HepG2 (cell line): ENCODE measurements at regions not wholly inside any gene's neighbourhood (a gene's known extent, or its start where the extent isn't known, plus 50 kb on each side); places are given as distances from the start of the nearest gene placed in this dataset.

Source experiments
- ATAC-seq: fragments of 200-7000 bp; cut with Tn5 transposase; 3 replicates; pipeline ENCODE4 v1.9.1; 2020; ENCODE audit warnings: mild to moderate bottlenecking, moderate library complexity
- BruUV-seq: library from RNA; stranded (reverse); fragments of 400-500 nt; replicated peaks from 2 replicates; lab custom pipeline; 2021; lab: Mats Ljungman, UMichigan
- CTCF ChIA-PET: fragments of 300-600 bp; formaldehyde crosslinking; extraction: SDS; loops from one replicate; lab custom pipeline; 2021; ENCODE audit warnings: low total read pairs, inconsistent platforms, low intra/inter-chr PET ratio; lab: Yijun Ruan, JAX
- POLR2A ChIA-PET: fragments of 350-600 bp; sonication (Branson Sonifier 250); formaldehyde crosslinking; loops from one replicate; lab custom pipeline; 2020; ENCODE audit warnings: antibody characterized with exemption, inconsistent platforms; lab: Yijun Ruan, JAX
- DNase-seq: peaks from one replicate; pipeline ENCODE4 v3.0.0-alpha.2; 2015; ENCODE audit warnings: low spot score
- FAIRE-seq: peaks from 3 replicates; lab custom pipeline; 2011; peaks lifted over from hg19 to GRCh38; lab: Jason Lieb, UNC
- H2AFZ ChIP-seq: one replicate; pipeline ENCODE4 v1.6.1; 2011; ENCODE audit warnings: low read length, inconsistent platforms
- H3K27ac ChIP-seq: fragments of 300-600 bp; 3 replicates; pipeline ENCODE4 v1.8.0; 2011; ENCODE audit warnings: mixed run types, mild to moderate bottlenecking, mixed read lengths, low read length, inconsistent platforms; ENCODE audit not compliant: insufficient read depth; ENCODE audit errors: extremely low read length
- H3K27me3 ChIP-seq, 2 experiments: fragments of 200-600 bp in 1 of 2; 2 replicates in 1 of 2; 3 replicates in 1 of 2; pipeline versions ENCODE4 v1.6.0 to v1.8.0; 2011; ENCODE audit warnings: low read length in 2 of 2, mild to moderate bottlenecking in 2 of 2, moderate library complexity in 2 of 2, inconsistent platforms in 1 of 2; ENCODE audit not compliant: insufficient read depth in 2 of 2, control insufficient read depth in 1 of 2
- H3K36me3 ChIP-seq, 2 experiments: fragments of 200-600 bp in 1 of 2; replicated peaks in 1 of 2; 2 replicates in 1 of 2; 3 replicates in 1 of 2; pipeline versions ENCODE4 v1.5.1 to v1.8.0; 2011; ENCODE audit warnings: low read length in 2 of 2, inconsistent platforms in 1 of 2; ENCODE audit not compliant: insufficient read depth in 2 of 2, control insufficient read depth in 1 of 2
- H3K4me1 ChIP-seq: 2 replicates; pipeline ENCODE4 v1.5.1; 2012; ENCODE audit warnings: low read length, inconsistent platforms; ENCODE audit not compliant: insufficient read depth
- H3K4me2 ChIP-seq: 2 replicates; pipeline ENCODE4 v1.6.0; 2011; ENCODE audit warnings: low read depth, low read length, inconsistent platforms
- H3K4me3 ChIP-seq, 3 experiments: fragments of 200-600 bp in 1 of 3; sonication (generic), shearing (Covaris generic) in 1 of 3; replicated peaks in 1 of 3; 2 replicates each; pipeline ENCODE4 v1.5.1; 2011 to 2016; ENCODE audit warnings: low read length in 3 of 3, inconsistent platforms in 2 of 3, low read depth in 2 of 3, mild to moderate bottlenecking in 2 of 3, control low read depth in 1 of 3, mixed read lengths in 1 of 3; ENCODE audit not compliant: insufficient read depth in 1 of 3
- H3K79me2 ChIP-seq: one replicate; pipeline ENCODE4 v1.6.1; 2011; ENCODE audit warnings: low read length, inconsistent platforms; ENCODE audit not compliant: insufficient read depth
- H3K9ac ChIP-seq: 2 replicates; pipeline ENCODE4 v1.6.0; 2011; ENCODE audit warnings: mild to moderate bottlenecking, low read depth, low read length, inconsistent platforms; ENCODE audit not compliant: insufficient read depth
- H3K9me3 ChIP-seq: 2 replicates; pipeline ENCODE4 v1.5.1; 2012; ENCODE audit warnings: mild to moderate bottlenecking, low read length
- H4K20me1 ChIP-seq: 2 replicates; pipeline ENCODE4 v1.6.0; 2011; ENCODE audit warnings: inconsistent platforms, mild to moderate bottlenecking, low read length, moderate library complexity; ENCODE audit not compliant: insufficient read depth
- FOXC1 ChIP-seq: sonication (generic); formaldehyde crosslinking; IDR thresholded peaks from 2 replicates; pipeline ENCODE4 v1.8.0; 2022; ENCODE audit warnings: mild to moderate bottlenecking, missing genetic modification reagents, borderline replicate concordance
- RAD51 ChIP-seq: fragments of 450-650 bp; IDR thresholded peaks from 2 replicates; pipeline ENCODE4 v1.6.1; 2016; ENCODE audit warnings: borderline replicate concordance
- ZEB1 ChIP-seq: IDR thresholded peaks from 2 replicates; pipeline ENCODE4 v1.6.1; 2012; ENCODE audit warnings: mild to moderate bottlenecking, low read depth, inconsistent platforms; ENCODE audit not compliant: insufficient replicate concordance
- ZNF761 ChIP-seq: sonication (generic); formaldehyde crosslinking; conservative IDR thresholded peaks from 2 replicates; pipeline ENCODE4 v1.4.0; 2020; ENCODE audit warnings: mild to moderate bottlenecking, missing genetic modification reagents
- ZNF782 ChIP-seq: sonication (generic); formaldehyde crosslinking; IDR thresholded peaks from 2 replicates; pipeline ENCODE4 v1.4.0; 2020; ENCODE audit warnings: missing genetic modification reagents, mild to moderate bottlenecking, borderline replicate concordance
- WGBS: methylation state at CpG from one replicate; pipeline ENCODE4 v1.1.6; 2017; ENCODE audit warnings: low lambda C conversion rate; 5-methylcytosine and 5-hydroxymethylcytosine counted together
- in situ Hi-C: cut with HindIII; loops from 2 replicates; pipeline ENCODE4 v1.10.0; 2017; ENCODE audit warnings: low pct_unique_long_range_greater_than_20kb; ENCODE audit not compliant: extremely low pct_ligation_motif_present
- intact Hi-C: fragments of 100-400 bp; cut with micrococcal nuclease; formaldehyde crosslinking; loops from one replicate; pipeline ENCODE4 v1.10.0; 2022; ENCODE audit not compliant: unreplicated experiment
- TF ChIP-seq, protein P1 (sequence below): sonication (generic); formaldehyde crosslinking; IDR thresholded peaks from 2 replicates; pipeline ENCODE4 v1.4.0; 2020; ENCODE audit warnings: missing genetic modification reagents, mild to moderate bottlenecking, borderline replicate concordance
- TF ChIP-seq, protein P2 (sequence below): IDR thresholded peaks from 2 replicates; pipeline ENCODE4 v1.6.1; 2016; ENCODE audit warnings: control low read depth

DNA sequence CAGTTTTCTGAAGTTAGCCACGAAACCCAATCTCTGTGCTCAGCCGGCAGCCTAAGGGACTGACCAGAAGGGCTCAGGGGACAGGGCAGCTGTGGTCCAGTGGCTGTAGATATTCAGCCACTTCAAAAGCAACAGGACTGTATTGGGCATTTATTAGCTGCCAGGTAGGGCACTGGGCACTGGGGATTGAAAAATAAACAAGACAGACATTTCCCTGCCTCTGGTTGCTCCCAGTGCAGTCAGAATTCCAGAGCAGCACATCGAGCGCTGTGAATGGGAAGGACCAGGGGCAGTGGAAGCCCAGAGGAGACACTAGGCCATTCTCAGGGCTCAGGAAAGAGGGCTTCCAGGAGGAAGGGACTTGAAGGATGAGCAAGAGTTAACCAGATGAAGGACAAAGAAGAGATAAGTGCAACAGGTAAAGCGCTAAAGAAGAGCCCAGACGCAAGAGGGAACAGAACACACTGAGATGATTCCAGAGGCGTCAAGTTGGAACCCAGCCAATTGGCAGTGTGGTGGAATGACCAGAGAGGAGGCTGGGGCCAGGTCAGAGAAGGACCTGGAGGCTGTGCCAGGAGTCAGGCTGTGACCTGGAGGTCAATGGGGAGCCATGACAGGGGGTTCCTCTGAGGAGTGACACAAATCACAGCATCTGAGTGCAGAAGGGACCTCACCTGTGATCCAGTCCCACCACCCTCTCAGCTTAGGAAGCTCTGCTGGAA lies 122.5 kb upstream of the ZNF618 start:
- H2AFZ ChIP-seq: no peak overlapping the region
- no peaks in the 10 kb centered on the region for H3K9me3 ChIP-seq
- TF ChIP-seq, protein P1, sequence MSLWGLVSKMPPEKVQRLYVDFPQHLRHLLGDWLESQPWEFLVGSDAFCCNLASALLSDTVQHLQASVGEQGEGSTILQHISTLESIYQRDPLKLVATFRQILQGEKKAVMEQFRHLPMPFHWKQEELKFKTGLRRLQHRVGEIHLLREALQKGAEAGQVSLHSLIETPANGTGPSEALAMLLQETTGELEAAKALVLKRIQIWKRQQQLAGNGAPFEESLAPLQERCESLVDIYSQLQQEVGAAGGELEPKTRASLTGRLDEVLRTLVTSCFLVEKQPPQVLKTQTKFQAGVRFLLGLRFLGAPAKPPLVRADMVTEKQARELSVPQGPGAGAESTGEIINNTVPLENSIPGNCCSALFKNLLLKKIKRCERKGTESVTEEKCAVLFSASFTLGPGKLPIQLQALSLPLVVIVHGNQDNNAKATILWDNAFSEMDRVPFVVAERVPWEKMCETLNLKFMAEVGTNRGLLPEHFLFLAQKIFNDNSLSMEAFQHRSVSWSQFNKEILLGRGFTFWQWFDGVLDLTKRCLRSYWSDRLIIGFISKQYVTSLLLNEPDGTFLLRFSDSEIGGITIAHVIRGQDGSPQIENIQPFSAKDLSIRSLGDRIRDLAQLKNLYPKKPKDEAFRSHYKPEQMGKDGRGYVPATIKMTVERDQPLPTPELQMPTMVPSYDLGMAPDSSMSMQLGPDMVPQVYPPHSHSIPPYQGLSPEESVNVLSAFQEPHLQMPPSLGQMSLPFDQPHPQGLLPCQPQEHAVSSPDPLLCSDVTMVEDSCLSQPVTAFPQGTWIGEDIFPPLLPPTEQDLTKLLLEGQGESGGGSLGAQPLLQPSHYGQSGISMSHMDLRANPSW (CRISPR knock-in tag): no peak
- TF ChIP-seq FOXC1 (CRISPR knock-in tag): no peak
- TF ChIP-seq, protein P2, sequence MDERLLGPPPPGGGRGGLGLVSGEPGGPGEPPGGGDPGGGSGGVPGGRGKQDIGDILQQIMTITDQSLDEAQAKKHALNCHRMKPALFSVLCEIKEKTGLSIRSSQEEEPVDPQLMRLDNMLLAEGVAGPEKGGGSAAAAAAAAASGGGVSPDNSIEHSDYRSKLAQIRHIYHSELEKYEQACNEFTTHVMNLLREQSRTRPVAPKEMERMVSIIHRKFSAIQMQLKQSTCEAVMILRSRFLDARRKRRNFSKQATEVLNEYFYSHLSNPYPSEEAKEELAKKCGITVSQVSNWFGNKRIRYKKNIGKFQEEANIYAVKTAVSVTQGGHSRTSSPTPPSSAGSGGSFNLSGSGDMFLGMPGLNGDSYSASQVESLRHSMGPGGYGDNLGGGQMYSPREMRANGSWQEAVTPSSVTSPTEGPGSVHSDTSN (CRISPR knock-in tag): no peak
- no peak for TF ChIP-seq ZNF782
- no peak for TF ChIP-seq ZNF761 (CRISPR knock-in tag)
- no peak for TF ChIP-seq ZEB1
- TF ChIP-seq RAD51: no peak
- 18% methylated on average over 7 of the region's 7 CpGs for WGBS
- no TSS peak for BruUV-seq
- in situ Hi-C loops: no loop called here
- CTCF ChIA-PET: no interaction called here
- DNase-seq (no peak), FAIRE-seq (no peak), ATAC-seq (no peak)
- no peaks in the 10 kb centered on the region for H3K36me3 ChIP-seq
- H3K27ac ChIP-seq: no peak overlapping the region
- POLR2A ChIA-PET: no interaction called here
- H3K4me1 ChIP-seq: no peaks in the 10 kb centered on the region
- H3K4me2 ChIP-seq: no peak overlapping the region
- H3K27me3 ChIP-seq: peaks cover 0 to 11% of the 10 kb centered on the region in 2 experiments; a peak in 3 of 5 replicates
- no peak overlapping the region for H3K9ac ChIP-seq
- intact Hi-C loops: no loop called here
- no peak overlapping the region for H3K4me3 ChIP-seq
- H3K79me2 ChIP-seq: no peaks in the 10 kb centered on the region
- H4K20me1 ChIP-seq: no peaks in the 10 kb centered on the region
